Suppressor macrophage (primary cell): ENCODE measurements at regions not wholly inside any gene's neighbourhood (a gene's known extent, or its start where the extent isn't known, plus 50 kb on each side); places are given as distances from the start of the nearest gene placed in this dataset.

Experiments used
- DNase-seq, 4 experiments: peaks; one replicate each; pipeline ENCODE4 v3.0.0-alpha.2; 2020 to 2022

GRCh38 chr3:117626577-117626976 lies 917.0 kb downstream of the TUSC7 start:
- no peak for DNase-seq

- DNase-seq: no peak
These were observed 919.3 kb downstream of the TUSC7 start for GRCh38 chr3:117628823-117629291.

GRCh38 chr3:117629505-117629904 lies 919.9 kb downstream of the TUSC7 start:
- DNase-seq: no peak

- no peak for DNase-seq
These were observed 920.9 kb downstream of the TUSC7 start for GRCh38 chr3:117630469-117630868.

- DNase-seq: no peak
These were observed 921.3 kb downstream of the TUSC7 start for GRCh38 chr3:117630885-117631284.

- no peak for DNase-seq
These were observed 922.2 kb downstream of the TUSC7 start for GRCh38 chr3:117631781-117632180.

GRCh38 chr3:117632191-117632590 lies 922.6 kb downstream of the TUSC7 start:
- DNase-seq: no peak

- DNase-seq: no peak
These were observed 923.6 kb downstream of the TUSC7 start for GRCh38 chr3:117633207-117633606.

- no peak for DNase-seq
These were observed 928.1 kb downstream of the TUSC7 start for GRCh38 chr3:117637666-117638065.

- DNase-seq: no peak
These were observed 934.6 kb downstream of the TUSC7 start for GRCh38 chr3:117644203-117644602.

- DNase-seq: no peak
These were observed 936.1 kb downstream of the TUSC7 start for GRCh38 chr3:117645561-117646242.

GRCh38 chr3:117647435-117647834 lies 937.9 kb downstream of the TUSC7 start:
- DNase-seq: no peak

- DNase-seq: no peak
These were observed 941.7 kb downstream of the TUSC7 start for GRCh38 chr3:117651246-117651645.

GRCh38 chr3:117656391-117656790 lies 946.8 kb downstream of the TUSC7 start:
- no peak for DNase-seq

GRCh38 chr3:117657278-117657677 lies 947.7 kb downstream of the TUSC7 start:
- no peak for DNase-seq

GRCh38 chr3:117660941-117661817 lies 951.6 kb downstream of the TUSC7 start:
- DNase-seq: no peak

GRCh38 chr3:117661818-117662095 lies 952.2 kb downstream of the TUSC7 start:
- no peak for DNase-seq

GRCh38 chr3:117665296-117665695 lies 955.7 kb downstream of the TUSC7 start:
- DNase-seq: no peak

GRCh38 chr3:117666325-117666724 lies 956.7 kb downstream of the TUSC7 start:
- no peak for DNase-seq

GRCh38 chr3:117666812-117667211 lies 957.2 kb downstream of the TUSC7 start:
- no peak for DNase-seq

GRCh38 chr3:117669774-117670173 lies 960.2 kb downstream of the TUSC7 start:
- DNase-seq: no peak

- no peak for DNase-seq
These were observed 962.2 kb downstream of the TUSC7 start for GRCh38 chr3:117671722-117672318.

GRCh38 chr3:117674321-117674720 lies 964.7 kb downstream of the TUSC7 start:
- DNase-seq: no peak

GRCh38 chr3:117681619-117682018 lies 972.0 kb downstream of the TUSC7 start:
- no peak for DNase-seq
